Left lung (tissue), 4 donors: ENCODE measurements at regions not wholly inside any gene's neighbourhood (a gene's known extent, or its start where the extent isn't known, plus 50 kb on each side); places are given as distances from the start of the nearest gene placed in this dataset.

Experiments used
- ATAC-seq: fragments of 200-7000 bp; cut with Tn5 transposase; one replicate; pipeline ENCODE4 v1.9.1; 2020; ENCODE audit warnings: moderate library complexity
- DNase-seq, 4 donors: peaks; one replicate each; pipeline ENCODE4 v3.0.0-alpha.2; 2013 to 2020
- H3K27ac ChIP-seq, 2 donors: fragments of 200-600 bp; sonication (generic) in 1 of 2; one replicate each; pipeline versions ENCODE4 v1.5.0 to v1.8.0; 2020 to 2021
- H3K27me3 ChIP-seq, 2 donors: fragments of 200-600 bp; sonication (generic) in 1 of 2; one replicate each; pipeline versions ENCODE4 v1.5.0 to v1.8.0; 2020 to 2021
- H3K36me3 ChIP-seq, 2 donors: fragments of 200-600 bp; sonication (generic) in 1 of 2; one replicate each; pipeline versions ENCODE4 v1.5.0 to v1.8.0; 2020 to 2021
- H3K4me1 ChIP-seq, 2 donors: fragments of 200-600 bp; one replicate each; pipeline ENCODE4 v1.8.0; 2021
- H3K4me3 ChIP-seq, 2 donors: fragments of 200-600 bp; sonication (generic) in 1 of 2; one replicate each; pipeline versions ENCODE4 v1.5.0 to v1.8.0; 2020 to 2021; ENCODE audit warnings: mild to moderate bottlenecking in 1 of 2
- H3K9me3 ChIP-seq, 2 donors: fragments of 200-600 bp; sonication (generic) in 1 of 2; one replicate each; pipeline versions ENCODE4 v1.5.0 to v1.8.0; 2020 to 2021
- CTCF ChIP-seq, 2 donors: fragments of 200-600 bp; sonication (generic) in 1 of 2; IDR thresholded peaks; one replicate each; pipeline versions ENCODE4 v1.5.0 to v1.8.0; 2021; ENCODE audit warnings: antibody characterized with exemption in 2 of 2
- intact Hi-C, 2 donors: fragments of 100-400 bp; cut with DNase I; formaldehyde crosslinking; loops; one replicate each; pipeline versions ENCODE4 v1.11.2 to v1.14.2; 2022
- donor health status: DM: no; HTN: yes; CAD: no.
- donor health status: DM: no; HTN: no; CAD: no.

DNA sequence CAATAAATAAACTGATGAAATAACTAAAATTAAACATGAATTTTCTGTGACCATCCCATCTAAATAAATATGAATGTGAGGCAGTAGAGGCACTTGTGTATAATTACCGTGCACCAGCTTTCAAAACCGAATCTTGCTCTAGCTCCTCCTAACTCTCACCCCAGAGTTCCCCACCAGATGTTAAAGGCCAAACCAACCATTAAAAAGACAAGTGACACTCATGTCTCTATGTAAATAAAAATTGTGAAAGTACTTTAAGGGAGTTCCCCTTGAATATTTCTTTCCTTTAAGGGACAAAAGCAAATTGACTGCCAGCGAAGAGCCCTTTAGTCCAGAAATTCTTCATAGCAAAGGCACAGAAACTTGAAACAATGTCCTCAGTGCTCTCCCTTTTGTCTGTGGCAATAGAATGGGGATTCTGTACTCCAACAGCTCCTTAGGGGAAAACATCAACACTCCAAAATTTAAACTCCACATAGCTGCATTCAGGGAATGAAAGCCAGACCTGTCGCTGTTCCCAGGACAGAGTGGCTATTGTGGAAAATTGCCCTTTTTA is 101.7 kb upstream of the SOX21 start:
- no peaks in the 10 kb centered on the region for H3K4me1 ChIP-seq
- no peak overlapping the region for H3K4me3 ChIP-seq
- intact Hi-C loops, result no loop called here
- no peaks in the 10 kb centered on the region for H3K27me3 ChIP-seq
- no peak for TF ChIP-seq CTCF (IDR thresholded peaks at IDR 0.05)
- DNase-seq (no peak), ATAC-seq (peak; percentile 70)
- H3K27ac ChIP-seq, result no peak overlapping the region
- H3K9me3 ChIP-seq, result no peaks in the 10 kb centered on the region
- no peaks in the 10 kb centered on the region for H3K36me3 ChIP-seq

DNA sequence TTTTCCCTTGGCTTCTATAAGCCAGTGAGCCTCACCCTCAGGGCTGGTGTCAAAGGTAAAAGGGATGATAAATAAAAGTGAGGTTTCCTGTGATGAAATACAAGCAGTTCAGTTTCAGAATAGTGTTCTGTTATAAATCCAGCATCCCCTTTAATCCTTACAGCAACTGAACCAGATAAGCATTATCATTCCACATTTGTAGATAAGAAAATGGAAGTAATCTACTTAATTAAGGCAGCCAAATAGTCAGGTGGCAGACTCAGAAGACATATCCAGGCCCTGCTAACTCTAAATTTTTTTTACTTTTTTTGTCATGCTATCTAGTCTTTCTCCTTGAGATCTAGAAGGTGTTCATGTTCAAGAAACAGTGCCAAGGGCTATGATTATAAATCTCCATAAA is 99.4 kb upstream of the SOX21 start:
- Histone ChIP-seq H3K4me3 (no peak overlapping the region), H3K9me3 (no peaks in the 10 kb centered on the region), H3K27ac (no peak overlapping the region), H3K4me1 (no peaks in the 10 kb centered on the region), H3K27me3 (no peaks in the 10 kb centered on the region), H3K36me3 (no peaks in the 10 kb centered on the region)
- intact Hi-C loops, result no loop called here
- DNase-seq (no peak), ATAC-seq (no peak)
- no peak for TF ChIP-seq CTCF (IDR thresholded peaks at IDR 0.05)

GRCh38 chr13:94800423-94800822 is 88.1 kb upstream of the SOX21 start:
- ATAC-seq (no peak), DNase-seq (peak in 1 of 4 donors; percentile 5)
- H3K27me3 ChIP-seq, result no peaks in the 10 kb centered on the region
- H3K9me3 ChIP-seq, result no peaks in the 10 kb centered on the region
- intact Hi-C loops, result no loop called here
- H3K27ac ChIP-seq, result no peak overlapping the region
- peaks cover 0 to 3% of the 10 kb centered on the region in 2 donors for H3K4me1 ChIP-seq
- H3K36me3 ChIP-seq, result no peaks in the 10 kb centered on the region
- no peak overlapping the region for H3K4me3 ChIP-seq
- TF ChIP-seq CTCF (IDR thresholded peaks at IDR 0.05), result no peak

- TF ChIP-seq CTCF (IDR thresholded peaks at IDR 0.05), result no peak
- no peaks in the 10 kb centered on the region for H3K27me3 ChIP-seq
- intact Hi-C loops, result no loop called here
- H3K9me3 ChIP-seq, result no peaks in the 10 kb centered on the region
- no peak overlapping the region for H3K27ac ChIP-seq
- no peak overlapping the region for H3K4me3 ChIP-seq
- ATAC-seq (peak; percentile 50), DNase-seq (peak in 2 of 4 donors; percentile 18 to 42)
- H3K36me3 ChIP-seq, result no peaks in the 10 kb centered on the region
- peaks cover 0 to 3% of the 10 kb centered on the region in 2 donors for H3K4me1 ChIP-seq
These were observed 87.0 kb upstream of the SOX21 start for GRCh38 chr13:94799299-94799698.

DNA sequence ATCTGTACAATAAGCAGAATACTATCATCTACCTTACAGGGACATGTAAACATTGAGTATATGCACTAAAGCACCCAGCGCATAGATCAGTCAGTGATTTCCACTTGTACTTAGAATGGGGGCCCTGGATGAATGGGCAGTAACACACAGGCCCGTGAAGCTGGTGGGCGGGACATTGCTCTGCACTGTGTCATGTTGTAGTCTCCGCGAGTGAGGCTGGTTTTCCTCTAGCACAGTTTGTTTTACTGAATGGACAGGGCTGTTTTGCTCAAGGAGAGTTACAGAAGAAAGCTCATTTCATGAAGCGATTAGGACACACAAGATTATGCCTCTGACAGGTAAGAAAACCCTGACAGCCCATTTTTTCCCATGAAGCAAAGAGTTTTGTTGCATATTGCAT is 86.4 kb upstream of the SOX21 start:
- Histone ChIP-seq H3K36me3 (no peaks in the 10 kb centered on the region), H3K9me3 (no peaks in the 10 kb centered on the region), H3K27me3 (no peaks in the 10 kb centered on the region), H3K4me3 (no peak overlapping the region), H3K27ac (no peak overlapping the region), H3K4me1 (peaks cover 0 to 3% of the 10 kb centered on the region in 2 donors)
- TF ChIP-seq CTCF (IDR thresholded peaks at IDR 0.05), result no peak
- ATAC-seq (no peak), DNase-seq (no peak)
- intact Hi-C loops, result no loop called here
